CD14-positive monocyte (primary cell): ENCODE measurements at regions not wholly inside any gene's neighbourhood (a gene's known extent, or its start where the extent isn't known, plus 50 kb on each side); places are given as distances from the start of the nearest gene placed in this dataset.

Source experiments
- DNase-seq, 3 donors: peaks; one replicate each; pipeline ENCODE4 v3.0.0-alpha.2; 2011 to 2022
- H2AFZ ChIP-seq: 2 replicates; pipeline ENCODE4 v1.6.0; 2012; ENCODE audit warnings: mild to moderate bottlenecking, low read depth, low read length, inconsistent platforms; ENCODE audit not compliant: insufficient read depth, poor library complexity, severe bottlenecking
- H3K27ac ChIP-seq, 2 donors: 1 replicate in 1 of 2; 2 replicates in 1 of 2; pipeline ENCODE4 v1.5.1; 2012 to 2013; ENCODE audit warnings: low read length in 2 of 2, control low read depth in 1 of 2, inconsistent platforms in 1 of 2, low read depth in 1 of 2, mild to moderate bottlenecking in 1 of 2
- H3K27me3 ChIP-seq, 2 donors: one replicate each; pipeline versions ENCODE4 v1.6.0 to v1.6.1; 2011 to 2013; ENCODE audit warnings: low read length in 2 of 2; ENCODE audit not compliant: control insufficient read depth in 2 of 2, insufficient read depth in 2 of 2
- H3K36me3 ChIP-seq, 2 donors: replicated peaks in 1 of 2; 1 replicate in 1 of 2; 2 replicates in 1 of 2; pipeline versions ENCODE4 v1.5.1 to v1.6.1; 2012 to 2013; ENCODE audit warnings: low read length in 2 of 2, control low read depth in 1 of 2, inconsistent platforms in 1 of 2, mild to moderate bottlenecking in 1 of 2; ENCODE audit not compliant: insufficient read depth in 2 of 2, control insufficient read depth in 1 of 2
- H3K4me1 ChIP-seq, 2 donors: 1 replicate in 1 of 2; 2 replicates in 1 of 2; pipeline versions ENCODE4 v1.5.1 to v1.6.1; 2012 to 2013; ENCODE audit warnings: low read length in 2 of 2, control low read depth in 1 of 2, inconsistent platforms in 1 of 2, mild to moderate bottlenecking in 1 of 2, moderate library complexity in 1 of 2; ENCODE audit not compliant: insufficient read depth in 2 of 2, control insufficient read depth in 1 of 2
- H3K4me2 ChIP-seq: replicated peaks from 2 replicates; pipeline ENCODE3; 2012; ENCODE audit warnings: low read length, moderate library complexity, mild to moderate bottlenecking; ENCODE audit not compliant: poor library complexity, severe bottlenecking; ENCODE audit errors: extremely low read depth
- H3K4me3 ChIP-seq, 3 experiments: fragments of 200-600 bp in 1 of 3; sonication (generic) in 1 of 3; replicated peaks in 1 of 3; 1 replicate in 2 of 3; 2 replicates in 1 of 3; pipeline ENCODE4 v1.5.1; 2011 to 2013; ENCODE audit warnings: low read length in 3 of 3, mild to moderate bottlenecking in 3 of 3, control low read depth in 2 of 3, low read depth in 2 of 3, inconsistent platforms in 1 of 3, moderate library complexity in 1 of 3
- H3K79me2 ChIP-seq: 2 replicates; pipeline ENCODE4 v1.6.0; 2012; ENCODE audit warnings: mild to moderate bottlenecking, control low read depth, inconsistent platforms, low read length, moderate library complexity; ENCODE audit not compliant: insufficient read depth
- H3K9ac ChIP-seq: 2 replicates; pipeline ENCODE4 v1.6.0; 2017; ENCODE audit warnings: low read length, mild to moderate bottlenecking; ENCODE audit not compliant: insufficient read depth, poor library complexity, severe bottlenecking
- H3K9me3 ChIP-seq, 2 donors: replicated peaks in 1 of 2; 1 replicate in 1 of 2; 2 replicates in 1 of 2; pipeline versions ENCODE4 v1.5.1 to v1.6.1; 2012 to 2013; ENCODE audit warnings: low read length in 2 of 2, control low read depth in 1 of 2; ENCODE audit not compliant: control insufficient read depth in 1 of 2, insufficient read depth in 1 of 2
- H4K20me1 ChIP-seq: 2 replicates; pipeline ENCODE4 v1.6.0; 2012; ENCODE audit warnings: mild to moderate bottlenecking, low read length, control low read depth, moderate library complexity; ENCODE audit not compliant: insufficient read depth
- H3K27ac Mint-ChIP-seq, 7 donors: one replicate each; pipeline ENCODE4 v1.8.0; 2020; ENCODE audit warnings: mild to moderate bottlenecking in 7 of 7, mixed read lengths in 7 of 7, moderate library complexity in 6 of 7, inconsistent platforms in 2 of 7
- H3K27me3 Mint-ChIP-seq, 3 donors: one replicate each; pipeline ENCODE4 v1.8.0; 2021 to 2022; ENCODE audit warnings: low read depth in 3 of 3, mild to moderate bottlenecking in 3 of 3, mixed read lengths in 3 of 3, moderate library complexity in 3 of 3, inconsistent platforms in 1 of 3
- H3K36me3 Mint-ChIP-seq, 2 donors: one replicate each; pipeline ENCODE4 v1.8.0; 2020; ENCODE audit warnings: mixed read lengths in 2 of 2, inconsistent platforms in 1 of 2, mild to moderate bottlenecking in 1 of 2
- H3K4me1 Mint-ChIP-seq: one replicate; pipeline ENCODE4 v1.8.0; 2020; ENCODE audit warnings: mild to moderate bottlenecking, mixed read lengths
- H3K4me3 Mint-ChIP-seq, 2 donors: one replicate each; pipeline ENCODE4 v1.8.0; 2020; ENCODE audit warnings: mild to moderate bottlenecking in 2 of 2, mixed read lengths in 2 of 2, moderate library complexity in 1 of 2
- H3K9me3 Mint-ChIP-seq, 7 donors: one replicate each; pipeline ENCODE4 v1.8.0; 2020 to 2022; ENCODE audit warnings: mixed read lengths in 7 of 7, mild to moderate bottlenecking in 6 of 7, moderate library complexity in 6 of 7, inconsistent platforms in 2 of 7
- WGBS: methylation state at CpG from one replicate; pipeline ENCODE4 v1.1.5; 2013; ENCODE audit warnings: missing lambda C conversion rate; ENCODE audit not compliant: insufficient coverage; 5-methylcytosine and 5-hydroxymethylcytosine counted together
- intact Hi-C, 2 donors: fragments of 100-400 bp; cut with micrococcal nuclease; formaldehyde crosslinking; loops; one replicate each; pipeline versions ENCODE4 v1.15.0 to v1.15.1; 2023
- TF ChIP-seq, protein P1 (sequence below): fragments of 200-600 bp; IDR thresholded peaks from one replicate; pipeline ENCODE4 v1.8.0; 2022; ENCODE audit warnings: antibody characterized with exemption, mild to moderate bottlenecking

DNA sequence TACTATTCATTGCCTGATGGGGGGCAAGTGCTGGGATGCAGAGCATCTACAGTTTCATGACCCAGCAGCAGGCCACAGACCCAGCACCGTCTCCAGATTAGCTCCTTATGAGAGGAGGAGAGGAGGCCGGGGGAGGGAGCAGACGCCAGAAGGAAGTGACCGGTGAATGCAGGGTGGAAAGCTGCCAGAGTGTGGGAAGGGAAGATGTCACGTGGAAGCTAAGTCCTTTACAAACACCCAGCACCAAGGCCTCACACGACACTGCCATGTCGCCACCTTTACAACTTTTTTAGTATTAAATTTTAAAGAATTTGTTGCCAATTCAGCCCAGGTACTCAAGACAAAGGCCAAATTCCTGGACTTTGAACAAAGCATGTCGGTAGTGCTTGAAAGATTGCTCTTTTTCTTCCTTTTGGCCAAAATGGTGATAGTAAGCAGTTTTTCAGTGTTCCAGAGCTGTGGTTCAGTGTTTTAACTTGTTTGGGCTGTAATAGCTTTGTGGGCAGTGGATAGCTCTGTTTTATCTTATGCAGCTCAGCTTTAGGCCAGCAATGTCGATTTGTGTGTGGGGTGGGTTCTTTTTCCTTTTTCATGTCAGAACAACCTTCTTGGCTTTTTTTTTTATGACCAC is 58.2 kb downstream of the ZBTB38 start:
- Histone ChIP-seq H3K4me3 (no peak overlapping the region), H3K79me2 (no peaks in the 10 kb centered on the region), H3K27me3 (no peaks in the 10 kb centered on the region), H3K4me1 (peaks cover 8 to 13% of the 10 kb centered on the region in 2 donors), H3K9me3 (no peaks in the 10 kb centered on the region), H3K27ac (no peak overlapping the region), H3K36me3 (peaks cover 2 to 19% of the 10 kb centered on the region in 2 donors), H3K9ac (peak overlapping the region; percentile 21), H3K4me2 (no peak overlapping the region), H2AFZ (no peak overlapping the region), H4K20me1 (no peaks in the 10 kb centered on the region)
- Mint-ChIP-seq H3K27ac (peak overlapping the region in 4 of 7 donors; percentile 33 to 85 (median 52)), H3K27me3 (no peaks in the 10 kb centered on the region), H3K9me3 (no peaks in the 10 kb centered on the region), H3K4me3 (peak overlapping the region in 1 of 2 donors; percentile 57), H3K36me3 (peaks cover 27 to 38% of the 10 kb centered on the region in 2 donors), H3K4me1 (peaks cover 12% of the 10 kb centered on the region)
- WGBS = 33% methylated on average over 2 of the region's 9 CpGs
- TF ChIP-seq, protein P1, sequence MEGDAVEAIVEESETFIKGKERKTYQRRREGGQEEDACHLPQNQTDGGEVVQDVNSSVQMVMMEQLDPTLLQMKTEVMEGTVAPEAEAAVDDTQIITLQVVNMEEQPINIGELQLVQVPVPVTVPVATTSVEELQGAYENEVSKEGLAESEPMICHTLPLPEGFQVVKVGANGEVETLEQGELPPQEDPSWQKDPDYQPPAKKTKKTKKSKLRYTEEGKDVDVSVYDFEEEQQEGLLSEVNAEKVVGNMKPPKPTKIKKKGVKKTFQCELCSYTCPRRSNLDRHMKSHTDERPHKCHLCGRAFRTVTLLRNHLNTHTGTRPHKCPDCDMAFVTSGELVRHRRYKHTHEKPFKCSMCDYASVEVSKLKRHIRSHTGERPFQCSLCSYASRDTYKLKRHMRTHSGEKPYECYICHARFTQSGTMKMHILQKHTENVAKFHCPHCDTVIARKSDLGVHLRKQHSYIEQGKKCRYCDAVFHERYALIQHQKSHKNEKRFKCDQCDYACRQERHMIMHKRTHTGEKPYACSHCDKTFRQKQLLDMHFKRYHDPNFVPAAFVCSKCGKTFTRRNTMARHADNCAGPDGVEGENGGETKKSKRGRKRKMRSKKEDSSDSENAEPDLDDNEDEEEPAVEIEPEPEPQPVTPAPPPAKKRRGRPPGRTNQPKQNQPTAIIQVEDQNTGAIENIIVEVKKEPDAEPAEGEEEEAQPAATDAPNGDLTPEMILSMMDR = no peak
- intact Hi-C loops = no loop called here
- peak in 2 of 3 donors; percentile 19 to 20 for DNase-seq

DNA sequence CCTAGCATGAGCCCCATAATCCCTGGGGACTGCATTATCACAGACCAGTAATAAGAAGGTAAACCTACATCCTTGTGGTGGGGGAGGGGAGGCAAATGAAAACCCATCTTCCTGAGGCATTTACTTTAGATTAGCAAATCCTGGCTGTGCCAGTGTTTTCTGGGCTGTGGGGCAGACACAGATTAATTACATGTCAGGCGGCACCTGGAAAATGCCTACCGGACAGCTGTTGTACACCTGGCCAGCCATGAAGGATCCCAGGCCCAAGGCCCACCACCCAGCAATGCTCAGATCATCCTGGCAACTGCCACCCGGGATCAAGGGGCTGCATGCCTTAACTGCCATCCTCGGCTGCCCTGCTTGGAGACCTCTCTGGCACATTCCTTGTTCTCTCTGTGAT is 59.1 kb upstream of the RASA2 start:
- H3K27me3 Mint-ChIP-seq = no peaks in the 10 kb centered on the region
- DNase-seq = no peak
- Histone ChIP-seq H3K9ac (no peak overlapping the region), H2AFZ (no peak overlapping the region), H3K36me3 (peaks cover 2 to 19% of the 10 kb centered on the region in 2 donors), H3K4me2 (no peak overlapping the region), H3K9me3 (no peaks in the 10 kb centered on the region), H3K27me3 (no peaks in the 10 kb centered on the region), H3K79me2 (no peaks in the 10 kb centered on the region), H4K20me1 (no peaks in the 10 kb centered on the region), H3K4me1 (peaks cover 8 to 13% of the 10 kb centered on the region in 2 donors), H3K27ac (no peak overlapping the region), H3K4me3 (no peak overlapping the region)
- H3K4me3 Mint-ChIP-seq = no peak overlapping the region
- WGBS = 94% methylated on average over 4 of the region's 4 CpGs
- peaks cover 12% of the 10 kb centered on the region for H3K4me1 Mint-ChIP-seq
- H3K36me3 Mint-ChIP-seq = peaks cover 30 to 43% of the 10 kb centered on the region in 2 donors
- TF ChIP-seq, protein P1 = no peak
- H3K9me3 Mint-ChIP-seq = no peaks in the 10 kb centered on the region
- H3K27ac Mint-ChIP-seq = peak overlapping the region in 1 of 7 donors; percentile 29
- intact Hi-C loops = no loop called here
